Ammon's horn (tissue), 1 donor: ENCODE measurements at regions not wholly inside any gene's neighbourhood (a gene's known extent, or its start where the extent isn't known, plus 50 kb on each side); places are given as distances from the start of the nearest gene placed in this dataset.
A peak's percentile ranks its signal among the peaks of the same experiment; 100 is the strongest.

ENCODE experiments used
- DNase-seq: peaks from one replicate; pipeline ENCODE4 v3.0.0-alpha.2; 2016; ENCODE audit warnings: low spot score

DNA sequence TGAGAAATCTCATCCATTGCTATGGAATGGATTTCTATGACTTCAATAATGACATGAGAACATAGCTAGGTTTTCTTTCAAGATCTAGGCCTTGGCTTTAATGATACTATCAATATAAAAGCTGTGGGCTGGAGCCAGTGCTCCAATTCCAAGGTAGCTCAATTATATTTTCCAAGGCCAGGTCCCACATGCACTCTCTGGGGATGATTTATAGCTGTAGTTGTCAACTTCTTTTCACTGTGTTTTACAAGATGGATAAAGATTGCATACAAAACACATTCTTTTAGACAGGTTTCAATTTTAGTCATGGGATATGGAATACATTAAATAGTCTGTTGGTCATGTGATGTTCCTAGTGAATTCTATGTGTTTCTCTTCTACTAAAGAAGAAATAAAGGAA lies 156.7 kb downstream of the DCAF12L1 start:
- DNase-seq, result no peak

- no peak for DNase-seq
Measured at GRCh38 chrX:126394681-126395080, 157.9 kb downstream of the DCAF12L1 start.

- no peak for DNase-seq
Measured at GRCh38 chrX:126393284-126393683, 159.3 kb downstream of the DCAF12L1 start.

GRCh38 chrX:126376465-126376864 lies 176.1 kb downstream of the DCAF12L1 start:
- no peak for DNase-seq

GRCh38 chrX:126342859-126343258 lies 176.8 kb upstream of the DCAF12L2 start:
- DNase-seq, result no peak

- DNase-seq, result no peak
Measured at GRCh38 chrX:126339928-126340327, 173.8 kb upstream of the DCAF12L2 start.

DNA sequence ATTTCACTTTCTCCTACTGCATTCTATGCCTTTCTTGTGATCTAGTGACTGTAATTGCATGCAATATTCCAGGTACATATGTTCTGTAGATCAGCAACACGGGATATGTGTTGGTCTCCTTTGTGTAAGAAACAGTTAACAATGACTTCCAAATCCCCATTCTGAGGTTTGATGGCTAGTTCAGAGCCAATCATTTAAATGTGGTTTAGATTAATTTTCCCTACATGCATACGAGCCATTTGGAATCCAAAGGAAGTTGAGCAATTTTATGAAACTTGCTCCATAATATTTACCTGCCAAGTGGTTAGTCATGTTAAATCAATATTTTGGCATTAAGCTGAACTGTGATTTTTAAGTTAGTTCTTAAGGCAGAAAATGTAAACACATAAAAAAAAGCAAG lies 172.8 kb upstream of the DCAF12L2 start:
- no peak for DNase-seq

- DNase-seq, result no peak
Measured at GRCh38 chrX:126300401-126300800, 134.3 kb upstream of the DCAF12L2 start.

GRCh38 chrX:126272795-126273497 lies 106.9 kb upstream of the DCAF12L2 start:
- no peak for DNase-seq

DNA sequence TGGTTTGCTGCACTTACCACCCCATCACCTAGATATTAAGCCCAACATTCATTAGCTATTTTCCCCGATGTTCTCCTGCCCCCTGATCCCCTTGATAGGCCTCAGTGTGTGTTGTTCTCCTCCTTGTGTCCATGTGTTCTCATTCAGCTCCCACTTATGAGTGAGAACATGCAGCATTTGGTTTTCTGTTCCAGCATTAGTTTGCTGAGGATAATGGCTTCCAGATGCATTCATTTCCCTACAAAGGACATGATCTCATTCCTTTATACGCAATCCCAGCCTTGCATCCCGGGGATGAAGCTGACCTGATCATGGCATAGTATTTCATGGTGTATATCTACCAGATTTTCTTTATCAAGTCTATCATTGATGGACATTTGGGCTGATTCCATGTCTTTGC lies 99.0 kb upstream of the DCAF12L2 start:
- no peak for DNase-seq

- no peak for DNase-seq
Measured at GRCh38 chrX:126238220-126238619, 72.1 kb upstream of the DCAF12L2 start.

GRCh38 chrX:126237524-126237923 lies 71.4 kb upstream of the DCAF12L2 start:
- DNase-seq, result peak; percentile 1
